ENCODE measurements at regions not wholly inside any gene's neighbourhood (a gene's known extent, or its start where the extent isn't known, plus 50 kb on each side); places are given as distances from the start of the nearest gene placed in this dataset.
"Not testable (repeated sequence)": the region's sequence is repeated elsewhere in the genome, so short reads cannot be mapped to it uniquely, and the experiment has no call there.

DNA sequence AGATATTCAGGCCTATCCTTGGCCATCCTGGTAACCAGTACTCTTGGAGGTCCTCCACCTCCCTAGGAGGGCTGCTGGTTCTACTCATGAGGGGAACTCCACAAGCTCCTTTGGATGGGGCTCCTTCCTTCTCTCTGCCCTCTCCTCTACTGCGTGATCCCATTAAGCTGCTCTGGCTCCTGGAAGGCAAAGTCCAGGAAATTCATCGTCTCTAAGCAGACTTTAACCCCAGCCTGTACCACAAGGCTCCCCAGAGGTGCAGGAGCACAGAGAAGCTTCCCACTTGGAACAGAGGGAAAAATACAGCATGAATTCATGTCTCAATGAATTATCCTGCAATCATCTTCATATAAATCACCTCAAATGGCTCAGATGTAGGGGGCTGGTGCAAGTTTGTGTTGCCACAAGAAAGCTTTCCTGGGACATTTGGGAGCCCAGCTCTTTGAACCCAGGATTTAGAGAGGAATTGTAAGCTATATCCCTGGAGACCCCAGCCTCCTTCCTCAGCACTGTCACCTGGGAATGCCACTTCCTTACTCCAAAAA, 355.4 kb downstream of the CDC5L start:
- TF ChIP-seq, protein P1, sequence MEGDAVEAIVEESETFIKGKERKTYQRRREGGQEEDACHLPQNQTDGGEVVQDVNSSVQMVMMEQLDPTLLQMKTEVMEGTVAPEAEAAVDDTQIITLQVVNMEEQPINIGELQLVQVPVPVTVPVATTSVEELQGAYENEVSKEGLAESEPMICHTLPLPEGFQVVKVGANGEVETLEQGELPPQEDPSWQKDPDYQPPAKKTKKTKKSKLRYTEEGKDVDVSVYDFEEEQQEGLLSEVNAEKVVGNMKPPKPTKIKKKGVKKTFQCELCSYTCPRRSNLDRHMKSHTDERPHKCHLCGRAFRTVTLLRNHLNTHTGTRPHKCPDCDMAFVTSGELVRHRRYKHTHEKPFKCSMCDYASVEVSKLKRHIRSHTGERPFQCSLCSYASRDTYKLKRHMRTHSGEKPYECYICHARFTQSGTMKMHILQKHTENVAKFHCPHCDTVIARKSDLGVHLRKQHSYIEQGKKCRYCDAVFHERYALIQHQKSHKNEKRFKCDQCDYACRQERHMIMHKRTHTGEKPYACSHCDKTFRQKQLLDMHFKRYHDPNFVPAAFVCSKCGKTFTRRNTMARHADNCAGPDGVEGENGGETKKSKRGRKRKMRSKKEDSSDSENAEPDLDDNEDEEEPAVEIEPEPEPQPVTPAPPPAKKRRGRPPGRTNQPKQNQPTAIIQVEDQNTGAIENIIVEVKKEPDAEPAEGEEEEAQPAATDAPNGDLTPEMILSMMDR (IDR thresholded peaks at IDR 0.05), result no peak
- no peaks in the 10 kb centered on the region for H3K27me3 ChIP-seq

DNA sequence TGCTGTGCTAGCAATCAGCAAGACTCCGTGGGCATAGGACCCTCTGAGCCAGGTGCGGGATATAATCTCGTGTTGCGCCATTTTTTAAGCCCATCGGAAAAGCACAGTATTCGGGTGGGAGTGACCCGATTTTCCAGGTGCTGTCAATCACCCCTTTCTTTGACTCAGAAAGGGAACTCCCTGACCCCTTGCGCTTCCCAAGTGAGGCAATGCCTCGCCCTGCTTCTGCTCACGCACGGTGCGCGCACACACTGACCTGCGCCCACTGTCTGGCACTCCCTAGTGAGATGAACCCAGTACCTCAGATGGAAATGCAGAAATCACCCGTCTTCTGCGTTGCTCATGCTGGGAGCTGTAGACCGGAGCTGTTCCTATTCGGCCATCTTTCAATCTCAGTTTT, 372.6 kb downstream of the CDC5L start:
- not testable (repeated sequence) for H3K36me3 ChIP-seq

More for the DNA sequence above, 355.4 kb downstream of the CDC5L start:
- Histone ChIP-seq H3K4me1 (ENCODE audit: control insufficient read depth in 1 of 2, insufficient read depth in 1 of 2, low read depth in 1 of 2, low read length in 1 of 2) (no peaks in the 10 kb centered on the region), H3K36me3 (no peaks in the 10 kb centered on the region), H3K9me3 (no peaks in the 10 kb centered on the region), H3K27ac (no peak overlapping the region), H3K4me3 (ENCODE audit: low read depth in 1 of 2, low read length in 1 of 2) (no peak overlapping the region)

DNA sequence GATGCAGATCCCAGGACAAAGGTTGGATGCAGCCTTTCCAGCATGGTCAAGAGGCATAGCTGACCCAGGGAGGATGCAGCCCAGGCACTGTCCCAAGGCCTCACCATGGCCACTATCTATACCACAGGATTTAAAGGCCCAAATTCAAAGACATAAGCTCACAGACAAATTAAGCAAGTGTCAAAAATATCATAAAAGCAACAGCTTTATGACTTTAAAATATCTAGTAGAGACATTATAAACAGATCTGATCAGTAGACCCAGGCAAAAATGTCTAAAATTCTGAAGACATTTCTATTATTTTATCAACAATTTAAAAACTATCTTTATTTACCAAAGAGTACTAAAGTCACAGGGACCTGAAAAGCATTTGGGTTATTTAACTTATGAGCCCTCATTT, 373.5 kb downstream of the CDC5L start:
- Histone ChIP-seq H3K4me1 (ENCODE audit: control insufficient read depth in 1 of 2, insufficient read depth in 1 of 2, low read depth in 1 of 2, low read length in 1 of 2) (no peaks in the 10 kb centered on the region), H3K4me3 (ENCODE audit: low read depth in 1 of 2, low read length in 1 of 2) (no peak overlapping the region), H3K27ac (no peak overlapping the region), H3K27me3 (no peaks in the 10 kb centered on the region), H3K9me3 (no peaks in the 10 kb centered on the region), H3K36me3 (no peaks in the 10 kb centered on the region)
- TF ChIP-seq, protein P1 (IDR thresholded peaks at IDR 0.05), result no peak

More for the DNA sequence above, 372.6 kb downstream of the CDC5L start:
- H3K27ac ChIP-seq; H3K27me3 ChIP-seq; H3K4me1 ChIP-seq (ENCODE audit: control insufficient read depth in 1 of 2, insufficient read depth in 1 of 2, low read depth in 1 of 2, low read length in 1 of 2); H3K4me3 ChIP-seq (ENCODE audit: low read depth in 1 of 2, low read length in 1 of 2); H3K9me3 ChIP-seq: not testable (repeated sequence)

DNA sequence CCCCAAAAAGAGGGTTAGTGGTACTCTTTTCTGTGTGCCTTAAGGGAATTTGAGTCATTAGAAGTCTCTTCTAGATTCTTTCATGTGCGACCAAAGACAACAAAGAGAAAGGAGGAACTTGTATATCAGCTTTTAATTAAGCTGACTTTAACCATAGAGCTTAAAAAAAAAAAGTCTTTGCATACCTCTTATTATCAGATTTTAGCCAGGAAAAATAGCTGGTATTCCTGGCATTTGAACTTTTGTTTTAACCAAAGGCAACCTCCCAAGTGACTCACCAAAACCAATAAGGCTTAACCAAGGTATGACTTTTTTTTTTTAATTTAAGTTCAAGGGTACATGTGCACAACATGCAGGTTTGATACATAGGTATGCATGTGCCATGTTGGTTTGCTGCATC, 375.0 kb downstream of the CDC5L start:
- no peak overlapping the region for H3K4me3 ChIP-seq (ENCODE audit: low read depth in 1 of 2, low read length in 1 of 2)
- H3K9me3 ChIP-seq, result no peaks in the 10 kb centered on the region
- H3K27ac ChIP-seq, result no peak overlapping the region
- TF ChIP-seq, protein P1 (IDR thresholded peaks at IDR 0.05), result no peak
- H3K27me3 ChIP-seq, result no peaks in the 10 kb centered on the region
- H3K36me3 ChIP-seq, result no peaks in the 10 kb centered on the region
- H3K4me1 ChIP-seq (ENCODE audit: control insufficient read depth in 1 of 2, insufficient read depth in 1 of 2, low read depth in 1 of 2, low read length in 1 of 2), result no peaks in the 10 kb centered on the region

DNA sequence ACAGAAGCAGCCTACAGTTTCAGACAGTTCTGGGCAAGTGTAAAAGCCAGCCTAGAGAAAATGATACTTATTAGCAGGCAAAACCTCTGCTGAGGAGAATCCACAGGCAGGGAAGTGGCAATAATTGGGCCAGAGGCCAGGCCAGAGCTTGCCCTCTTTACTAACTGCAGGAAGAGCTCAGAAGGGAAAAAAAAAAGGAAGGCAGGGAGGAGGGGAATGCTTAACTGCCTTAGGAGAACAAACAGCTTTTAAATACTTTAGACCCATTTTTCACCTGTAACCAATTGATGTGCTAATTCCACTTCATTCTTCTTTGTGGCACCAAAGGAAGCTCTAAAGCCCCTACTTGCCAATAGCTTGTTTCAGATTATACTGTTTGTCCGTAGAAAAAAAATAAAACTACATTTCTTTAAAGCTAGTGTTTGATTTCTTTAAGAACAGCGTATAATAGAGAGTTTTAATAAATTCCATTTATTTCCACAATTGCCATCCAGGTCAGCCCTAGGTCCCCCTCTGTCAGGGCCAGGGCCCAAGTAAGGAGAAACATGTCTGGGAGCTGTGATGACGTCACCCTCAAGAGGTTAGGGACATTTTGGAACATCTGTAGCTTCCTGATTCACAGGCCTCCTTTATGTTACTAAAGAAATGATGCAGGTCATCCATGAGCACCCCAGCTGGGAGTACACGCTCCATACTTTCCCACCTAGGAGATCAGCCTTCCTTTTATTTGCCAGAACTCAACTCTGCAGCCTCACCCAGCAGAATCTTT, 384.3 kb downstream of the CDC5L start:
- H3K27ac ChIP-seq, result no peak overlapping the region
- TF ChIP-seq, protein P1 (IDR thresholded peaks at IDR 0.05), result no peak
- H3K9me3 ChIP-seq, result no peaks in the 10 kb centered on the region
- H3K27me3 ChIP-seq, result no peaks in the 10 kb centered on the region
- H3K36me3 ChIP-seq, result no peaks in the 10 kb centered on the region
- H3K4me3 ChIP-seq (ENCODE audit: low read depth in 1 of 2, low read length in 1 of 2), result no peak overlapping the region
- H3K4me1 ChIP-seq (ENCODE audit: control insufficient read depth in 1 of 2, insufficient read depth in 1 of 2, low read depth in 1 of 2, low read length in 1 of 2), result no peaks in the 10 kb centered on the region

DNA sequence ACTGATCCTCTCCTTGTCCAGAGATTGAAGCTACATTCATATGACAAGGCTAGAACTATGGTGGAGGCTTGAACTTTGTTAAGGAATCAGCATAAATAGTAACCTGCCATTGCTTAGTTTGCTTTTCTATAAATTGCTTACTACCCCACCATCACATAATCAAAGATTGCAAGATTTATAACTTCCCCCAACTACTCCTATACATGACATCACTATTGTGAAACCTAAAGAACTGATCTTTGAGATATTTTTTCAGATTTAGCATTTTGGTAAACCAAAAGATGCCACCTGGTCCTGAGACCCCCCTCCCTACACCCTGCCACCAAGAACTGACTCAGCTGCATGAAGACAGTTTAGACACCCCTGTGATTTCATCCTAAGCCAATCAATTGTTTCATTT, 385.3 kb downstream of the CDC5L start:
- no peaks in the 10 kb centered on the region for H3K4me1 ChIP-seq (ENCODE audit: control insufficient read depth in 1 of 2, insufficient read depth in 1 of 2, low read depth in 1 of 2, low read length in 1 of 2)
- no peak overlapping the region for H3K4me3 ChIP-seq (ENCODE audit: low read depth in 1 of 2, low read length in 1 of 2)
- TF ChIP-seq, protein P1 (IDR thresholded peaks at IDR 0.05), result no peak
- no peak overlapping the region for H3K27ac ChIP-seq
- H3K36me3 ChIP-seq, result no peaks in the 10 kb centered on the region
- no peaks in the 10 kb centered on the region for H3K27me3 ChIP-seq
- H3K9me3 ChIP-seq, result no peaks in the 10 kb centered on the region
